Thymus (tissue), 11 donors: ENCODE measurements at regions not wholly inside any gene's neighbourhood (a gene's known extent, or its start where the extent isn't known, plus 50 kb on each side); places are given as distances from the start of the nearest gene placed in this dataset.
"Not testable (repeated sequence)": the region's sequence is repeated elsewhere in the genome, so short reads cannot be mapped to it uniquely, and the experiment has no call there.

ENCODE experiments used
- DNase-seq, 9 donors: peaks; one replicate each; pipeline ENCODE4 v3.0.0-alpha.2; 2013; ENCODE audit warnings: low spot score in 9 of 9, low read depth in 6 of 9, missing footprints in 1 of 9
- H3K27ac ChIP-seq, 2 donors: one replicate each; pipeline ENCODE4 v1.5.1; 2013; ENCODE audit warnings: control low read depth in 1 of 2, low read depth in 1 of 2, low read length in 1 of 2, mild to moderate bottlenecking in 1 of 2, moderate library complexity in 1 of 2
- H3K27me3 ChIP-seq, 2 donors: one replicate each; pipeline ENCODE4 v1.5.1; 2013; ENCODE audit warnings: low read length in 1 of 2; ENCODE audit not compliant: control insufficient read depth in 2 of 2, insufficient read depth in 1 of 2
- H3K36me3 ChIP-seq, 2 donors: one replicate each; pipeline ENCODE4 v1.5.1; 2013; ENCODE audit warnings: low read length in 1 of 2, mild to moderate bottlenecking in 1 of 2, moderate library complexity in 1 of 2; ENCODE audit not compliant: control insufficient read depth in 2 of 2, insufficient read depth in 2 of 2
- H3K4me1 ChIP-seq, 2 donors: one replicate each; pipeline ENCODE4 v1.5.1; 2013; ENCODE audit warnings: low read length in 2 of 2; ENCODE audit not compliant: control insufficient read depth in 2 of 2, insufficient read depth in 2 of 2
- H3K4me3 ChIP-seq, 2 donors: one replicate each; pipeline ENCODE4 v1.5.1; 2013; ENCODE audit warnings: low read length in 2 of 2, control low read depth in 1 of 2, mild to moderate bottlenecking in 1 of 2
- H3K9me3 ChIP-seq, 2 donors: one replicate each; pipeline ENCODE4 v1.5.1; 2013; ENCODE audit warnings: low read length in 1 of 2, mild to moderate bottlenecking in 1 of 2; ENCODE audit not compliant: control insufficient read depth in 2 of 2, insufficient read depth in 1 of 2
- WGBS: extraction: QIAGEN DNeasy Blood & Tissue Kit; methylation state at CpG from one replicate; pipeline ENCODE4 v1.1.7; 2013; 5-methylcytosine and 5-hydroxymethylcytosine counted together
- donor health status: healthy.

- Histone ChIP-seq H3K9me3 (no peaks in the 10 kb centered on the region), H3K27me3 (no peaks in the 10 kb centered on the region), H3K4me1 (no peaks in the 10 kb centered on the region), H3K36me3 (no peaks in the 10 kb centered on the region), H3K4me3 (no peak overlapping the region), H3K27ac (no peak overlapping the region)
- DNase-seq: no peak
- 44% methylated on average over 9 of the region's 9 CpGs for WGBS
Observed at GRCh38 chr16:9345046-9345445, 253.6 kb downstream of the HAPSTR1 start.

GRCh38 chr16:9345880-9346279 is 254.4 kb downstream of the HAPSTR1 start:
- Histone ChIP-seq H3K4me3 (no peak overlapping the region), H3K27me3 (no peaks in the 10 kb centered on the region), H3K4me1 (no peaks in the 10 kb centered on the region), H3K27ac (no peak overlapping the region), H3K9me3 (peaks cover 0 to under 1% of the 10 kb centered on the region in 2 donors), H3K36me3 (no peaks in the 10 kb centered on the region)
- no peak for DNase-seq
- 83% methylated on average over 1 of the region's 1 CpG for WGBS

DNA sequence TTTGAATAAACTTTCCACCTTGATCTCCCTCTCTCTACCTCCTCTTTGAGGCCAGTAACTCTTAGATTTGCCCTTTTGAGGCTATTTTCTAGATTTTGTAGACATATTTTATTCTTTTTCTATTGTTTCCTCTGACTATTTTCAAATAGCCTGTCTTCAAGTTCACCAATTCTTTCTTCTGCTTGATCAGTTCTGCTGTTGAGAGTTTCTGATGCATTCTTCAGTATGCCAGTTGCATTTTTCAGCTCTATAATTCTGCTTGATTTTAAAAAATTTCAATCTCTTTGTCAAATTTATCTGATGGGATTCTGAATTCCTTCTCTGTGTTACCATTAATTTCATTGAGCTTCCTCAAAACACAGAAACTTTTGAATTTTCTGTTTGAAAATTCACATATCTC is 257.5 kb downstream of the HAPSTR1 start:
- no peak overlapping the region for H3K4me3 ChIP-seq
- DNase-seq: no peak
- H3K9me3 ChIP-seq: peaks cover 0 to 6% of the 10 kb centered on the region in 2 donors
- H3K27me3 ChIP-seq: no peaks in the 10 kb centered on the region
- H3K4me1 ChIP-seq: no peaks in the 10 kb centered on the region
- no peak overlapping the region for H3K27ac ChIP-seq
- no peaks in the 10 kb centered on the region for H3K36me3 ChIP-seq

- 93% methylated on average over 8 of the region's 8 CpGs for WGBS
Observed at GRCh38 chr16:9349373-9349960, 258.0 kb downstream of the HAPSTR1 start.

DNA sequence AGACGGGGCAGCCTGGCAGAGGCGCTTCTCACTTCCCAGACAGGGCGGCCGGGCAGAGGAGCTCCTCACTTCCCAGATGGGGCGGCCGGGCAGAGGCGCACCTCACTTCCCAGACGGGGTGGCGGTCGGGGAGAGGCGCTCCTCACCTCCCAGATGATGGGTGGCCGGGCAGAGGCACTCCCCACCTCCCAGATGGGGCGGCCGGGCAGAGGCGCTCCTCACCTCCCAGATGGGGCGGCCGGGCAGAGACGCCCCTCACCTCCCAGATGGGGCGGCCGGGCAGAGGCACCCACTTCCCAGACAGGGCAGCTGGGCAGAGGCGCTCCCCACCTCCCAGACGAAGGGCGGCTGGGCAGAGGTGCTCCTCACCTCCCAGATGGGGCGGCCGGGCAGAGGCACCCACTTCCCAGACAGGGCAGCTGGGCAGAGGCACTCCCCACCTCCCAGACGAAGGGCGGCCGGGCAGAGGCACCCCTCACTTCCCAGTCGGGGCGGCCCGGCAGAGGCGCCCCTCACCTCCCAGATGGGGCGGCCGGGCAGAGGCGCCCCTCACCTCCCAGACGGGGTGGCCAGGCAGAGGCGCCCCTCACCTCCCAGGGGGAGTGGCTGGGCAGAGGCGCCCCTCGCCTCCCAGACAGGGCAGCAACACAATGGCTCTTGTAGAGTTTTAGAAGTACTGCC is 258.8 kb downstream of the HAPSTR1 start:
- not testable (repeated sequence) for H3K27me3 ChIP-seq, H3K9me3 ChIP-seq, DNase-seq, H3K27ac ChIP-seq, H3K4me3 ChIP-seq, H3K36me3 ChIP-seq, H3K4me1 ChIP-seq
- WGBS: 96% methylated on average over 39 of the region's 39 CpGs

More at GRCh38 chr16:9349373-9349960, 258.0 kb downstream of the HAPSTR1 start:
- H3K36me3 ChIP-seq, H3K9me3 ChIP-seq, H3K27ac ChIP-seq, H3K27me3 ChIP-seq, H3K4me1 ChIP-seq, H3K4me3 ChIP-seq, DNase-seq: not testable (repeated sequence)

- Histone ChIP-seq H3K36me3 (no peaks in the 10 kb centered on the region), H3K27ac (no peak overlapping the region), H3K4me1 (no peaks in the 10 kb centered on the region), H3K9me3 (peaks cover 0 to 6% of the 10 kb centered on the region in 2 donors), H3K27me3 (no peaks in the 10 kb centered on the region), H3K4me3 (no peak overlapping the region)
- no peak for DNase-seq
- WGBS: 93% methylated on average over 6 of the region's 6 CpGs
Observed at GRCh38 chr16:9351440-9351839, 260.0 kb downstream of the HAPSTR1 start.

DNA sequence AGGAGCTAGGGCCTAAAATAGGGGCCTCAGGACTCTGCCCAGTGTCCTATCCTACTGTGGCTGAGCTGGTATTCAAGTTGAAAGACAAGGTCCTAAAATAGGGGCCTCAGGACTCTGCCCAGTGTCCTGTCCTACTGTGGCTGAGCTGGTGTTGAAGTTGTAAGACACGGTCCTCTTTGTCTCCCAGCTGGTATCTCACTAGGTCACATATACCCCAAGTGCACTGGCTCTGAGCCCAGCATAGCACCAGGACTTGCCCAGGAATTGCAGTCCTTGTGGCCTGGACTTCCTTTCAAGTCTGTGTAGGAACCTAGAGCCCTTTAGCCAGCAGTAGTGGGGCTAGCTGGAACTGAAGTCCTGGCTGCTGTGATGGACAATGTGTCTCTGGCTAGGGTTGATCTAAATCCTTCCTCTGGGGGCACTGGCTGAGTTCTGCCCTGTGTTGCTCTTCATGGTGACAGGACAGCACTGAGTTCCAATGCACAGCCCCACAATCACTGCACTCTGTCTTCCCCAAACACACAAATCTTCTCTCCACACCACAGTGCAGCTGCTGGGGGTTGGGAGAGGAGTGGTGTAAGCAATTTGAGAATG is 260.5 kb downstream of the HAPSTR1 start:
- peaks cover 0 to 6% of the 10 kb centered on the region in 2 donors for H3K9me3 ChIP-seq

DNA sequence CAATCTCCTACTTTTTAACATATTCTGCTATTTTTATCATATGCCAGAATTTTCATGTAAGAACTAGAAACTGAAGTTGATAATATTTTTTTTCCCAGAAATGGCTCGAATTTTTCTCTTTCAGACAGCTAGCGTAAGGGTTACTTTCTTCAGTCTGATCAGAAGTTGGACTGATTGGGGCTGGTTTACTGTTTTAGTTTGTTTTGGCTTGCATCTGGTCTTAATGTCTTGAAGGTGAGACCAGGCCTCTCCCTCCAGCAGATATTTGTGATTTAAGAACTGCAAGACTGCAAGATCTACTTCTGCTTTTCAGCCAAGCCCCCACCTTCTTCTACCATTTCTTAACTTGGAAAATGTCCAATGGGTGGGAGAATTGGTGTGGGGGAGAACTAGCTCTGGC is 266.4 kb downstream of the HAPSTR1 start:
- 87% methylated on average over 2 of the region's 2 CpGs for WGBS
- no peaks in the 10 kb centered on the region for H3K9me3 ChIP-seq
- no peak overlapping the region for H3K27ac ChIP-seq
- DNase-seq: no peak
- H3K36me3 ChIP-seq: no peaks in the 10 kb centered on the region
- no peaks in the 10 kb centered on the region for H3K27me3 ChIP-seq
- H3K4me1 ChIP-seq: no peaks in the 10 kb centered on the region
- H3K4me3 ChIP-seq: no peak overlapping the region

More for the DNA sequence above, 260.5 kb downstream of the HAPSTR1 start:
- Histone ChIP-seq H3K27ac (no peak overlapping the region), H3K4me3 (no peak overlapping the region), H3K4me1 (no peaks in the 10 kb centered on the region), H3K36me3 (no peaks in the 10 kb centered on the region), H3K27me3 (no peaks in the 10 kb centered on the region)
- 96% methylated on average over 1 of the region's 1 CpG for WGBS
- no peak for DNase-seq

DNA sequence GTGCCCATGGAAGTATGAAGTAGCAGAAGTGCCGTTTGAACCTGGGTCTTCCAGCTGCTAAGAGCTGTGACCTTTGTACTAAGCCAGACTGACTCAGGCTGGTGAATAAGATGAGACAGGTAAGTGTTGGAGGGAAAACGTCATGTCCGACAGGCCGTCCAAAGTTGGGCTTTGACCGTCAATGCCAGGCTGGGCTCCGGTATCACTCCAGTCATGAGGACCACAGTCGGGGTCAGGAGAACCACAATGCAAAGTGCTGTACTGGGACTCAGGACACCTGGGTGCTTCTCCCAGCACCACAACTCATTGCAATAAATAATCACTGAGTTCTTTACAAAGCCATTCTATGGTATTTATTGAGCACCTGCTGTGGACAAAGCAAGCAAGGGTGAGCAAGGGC is 268.6 kb downstream of the HAPSTR1 start:
- DNase-seq: no peak
- Histone ChIP-seq H3K4me3 (no peak overlapping the region), H3K36me3 (no peaks in the 10 kb centered on the region), H3K27me3 (no peaks in the 10 kb centered on the region), H3K4me1 (no peaks in the 10 kb centered on the region), H3K9me3 (no peaks in the 10 kb centered on the region), H3K27ac (no peak overlapping the region)
- 98% methylated on average over 7 of the region's 7 CpGs for WGBS
